GM23338 (cell line): ENCODE measurements at regions not wholly inside any gene's neighbourhood (a gene's known extent, or its start where the extent isn't known, plus 50 kb on each side); places are given as distances from the start of the nearest gene placed in this dataset.

ENCODE experiments used
- ATAC-seq: fragments of 200-7000 bp; cut with Tn5 transposase; 3 replicates; pipeline ENCODE4 v1.9.1; 2020
- DNase-seq: peaks from one replicate; pipeline ENCODE4 v3.0.0-alpha.2; 2015; ENCODE audit warnings: low spot score
- H2AFZ ChIP-seq: fragments of 200-600 bp; sonication (generic); 2 replicates; pipeline ENCODE4 v1.8.0; 2016; ENCODE audit warnings: antibody characterized with exemption, mild to moderate bottlenecking, moderate library complexity
- H3F3A ChIP-seq: fragments of 200-600 bp; sonication (generic); replicated peaks from 2 replicates; pipeline ENCODE4 v1.8.0; 2017; ENCODE audit warnings: antibody characterized with exemption, mixed run types, low read depth
- H3K27ac ChIP-seq: fragments of 200-600 bp; sonication (generic); 2 replicates; pipeline ENCODE4 v1.6.1; 2016; ENCODE audit warnings: low read depth
- H3K27me3 ChIP-seq: fragments of 200-600 bp; sonication (generic); 2 replicates; pipeline ENCODE4 v1.8.0; 2016; ENCODE audit warnings: mild to moderate bottlenecking, mixed run types, moderate library complexity; ENCODE audit not compliant: insufficient read depth
- H3K36me3 ChIP-seq: fragments of 200-600 bp; sonication (generic); 2 replicates; pipeline ENCODE4 v1.8.0; 2016; ENCODE audit warnings: mild to moderate bottlenecking; ENCODE audit not compliant: insufficient read depth
- H3K4me1 ChIP-seq: fragments of 200-600 bp; sonication (generic); 2 replicates; pipeline ENCODE4 v1.8.0; 2016; ENCODE audit warnings: mild to moderate bottlenecking, moderate library complexity; ENCODE audit not compliant: insufficient read depth
- H3K4me2 ChIP-seq: fragments of 200-600 bp; sonication (generic); 2 replicates; pipeline ENCODE4 v1.7.1; 2017; ENCODE audit warnings: mixed run types
- H3K4me3 ChIP-seq: fragments of 200-600 bp; sonication (generic); 2 replicates; pipeline ENCODE4 v1.6.1; 2016; ENCODE audit warnings: mixed run types
- H3K79me2 ChIP-seq: fragments of 200-600 bp; sonication (generic); replicated peaks from 2 replicates; pipeline ENCODE4 v1.8.0; 2017; ENCODE audit warnings: mild to moderate bottlenecking; ENCODE audit not compliant: insufficient read depth
- H3K9me2 ChIP-seq: fragments of 200-600 bp; sonication (generic); 2 replicates; pipeline ENCODE4 v1.8.0; 2017; ENCODE audit not compliant: insufficient read depth
- H4K20me1 ChIP-seq: fragments of 200-600 bp; sonication (generic); replicated peaks from 2 replicates; pipeline ENCODE4 v1.8.0; 2017; ENCODE audit warnings: mild to moderate bottlenecking; ENCODE audit not compliant: insufficient read depth
- H3K27ac Mint-ChIP-seq: 2 replicates; pipeline ENCODE4 v1.8.0; 2020; ENCODE audit warnings: inconsistent platforms, mild to moderate bottlenecking, moderate library complexity, mixed read lengths
- H3K27me3 Mint-ChIP-seq: 3 replicates; pipeline ENCODE4 v1.8.0; 2022; ENCODE audit warnings: low read depth, mild to moderate bottlenecking, moderate library complexity, mixed read lengths, inconsistent platforms; ENCODE audit not compliant: insufficient read depth, poor library complexity
- H3K36me3 Mint-ChIP-seq: 3 replicates; pipeline ENCODE4 v1.8.0; 2021; ENCODE audit warnings: low read depth, mild to moderate bottlenecking, inconsistent platforms, moderate library complexity, mixed read lengths
- H3K4me1 Mint-ChIP-seq: 3 replicates; pipeline ENCODE4 v1.8.0; 2020; ENCODE audit warnings: mild to moderate bottlenecking, inconsistent platforms, mixed read lengths
- H3K4me3 Mint-ChIP-seq: 3 replicates; pipeline ENCODE4 v1.8.0; 2021; ENCODE audit warnings: moderate library complexity, mild to moderate bottlenecking, inconsistent platforms, mixed read lengths
- H3K9me3 Mint-ChIP-seq: 3 replicates; pipeline ENCODE4 v1.8.0; 2020; ENCODE audit warnings: moderate library complexity, mild to moderate bottlenecking, inconsistent platforms, mixed read lengths
- CTCF ChIP-seq, 2 experiments: fragments of 200-600 bp in 1 of 2; sonication (generic) in 1 of 2; conservative IDR thresholded peaks; 2 replicates each; pipeline versions ENCODE4 v1.5.1 to v1.6.1; 2016 to 2017; ENCODE audit warnings: antibody characterized with exemption in 2 of 2, low read depth in 2 of 2, mild to moderate bottlenecking in 2 of 2, moderate library complexity in 1 of 2
- ETS1 ChIP-seq: IDR thresholded peaks from 2 replicates; pipeline ENCODE4 v1.6.1; 2016; ENCODE audit warnings: antibody characterized with exemption
- EZH2 ChIP-seq: fragments of 200-600 bp; sonication (generic); IDR thresholded peaks from one replicate; pipeline ENCODE4 v1.8.0; 2017; ENCODE audit warnings: antibody characterized with exemption, mild to moderate bottlenecking, low read depth; ENCODE audit not compliant: unreplicated experiment
- JUNB ChIP-seq: IDR thresholded peaks from one replicate; pipeline ENCODE4 v1.6.1; 2016; ENCODE audit warnings: antibody characterized with exemption; ENCODE audit not compliant: unreplicated experiment
- NANOG ChIP-seq: IDR thresholded peaks from 2 replicates; pipeline ENCODE4 v1.6.1; 2016; ENCODE audit warnings: antibody characterized with exemption, borderline replicate concordance
- POLR2AphosphoS5 ChIP-seq: IDR thresholded peaks from 2 replicates; pipeline ENCODE4 v1.6.1; 2016; ENCODE audit warnings: antibody characterized with exemption, low read depth
- REST ChIP-seq: IDR thresholded peaks from one replicate; pipeline ENCODE4 v1.6.1; 2018; ENCODE audit warnings: antibody characterized with exemption; ENCODE audit not compliant: unreplicated experiment
- STAT1 ChIP-seq: IDR thresholded peaks from one replicate; pipeline ENCODE4 v1.6.1; 2016; ENCODE audit warnings: antibody characterized with exemption; ENCODE audit not compliant: unreplicated experiment
- ZNF114 ChIP-seq: fragments of 250-450 bp; sonication (Bioruptor Pico); IDR thresholded peaks from 2 replicates; pipeline ENCODE4 v1.5.0; 2020; ENCODE audit warnings: mild to moderate bottlenecking, moderate library complexity
- ZNF331 ChIP-seq: fragments of 250-450 bp; sonication (Bioruptor Pico); IDR thresholded peaks from 2 replicates; pipeline ENCODE4 v1.5.0; 2020; ENCODE audit warnings: low read depth, mild to moderate bottlenecking, moderate library complexity

GRCh38 chr10:81270051-81270450 is 604.9 kb upstream of the NRG3 start:
- TF ChIP-seq STAT1 (no peak), ZNF114 (CRISPR knock-in tag) (no peak), JUNB (no peak), CTCF (conservative IDR thresholded peaks at IDR 0.05; ENCODE audit: low read depth in 2 of 2) (no peak), EZH2 (no peak), REST (no peak), NANOG (no peak), POLR2AphosphoS5 (no peak), ZNF331 (no peak), ETS1 (no peak)
- ATAC-seq (no peak), DNase-seq (no peak)
- Histone ChIP-seq H3K4me2 (no peak overlapping the region), H2AFZ (no peak overlapping the region), H3K9me2 (no peaks in the 10 kb centered on the region), H3K4me3 (no peak overlapping the region), H4K20me1 (no peaks in the 10 kb centered on the region), H3K27ac (no peak overlapping the region), H3K27me3 (no peaks in the 10 kb centered on the region), H3K79me2 (no peaks in the 10 kb centered on the region), H3K36me3 (no peaks in the 10 kb centered on the region), H3K4me1 (no peaks in the 10 kb centered on the region), H3F3A (no peaks in the 10 kb centered on the region)
- Mint-ChIP-seq H3K4me3 (no peak overlapping the region), H3K9me3 (peaks cover 3% of the 10 kb centered on the region; the same call in 2 of the 3 replicates), H3K36me3 (no peaks in the 10 kb centered on the region), H3K4me1 (no peaks in the 10 kb centered on the region), H3K27ac (no peak overlapping the region), H3K27me3 (no peaks in the 10 kb centered on the region)
